HEK293 (cell line): ENCODE measurements at regions not wholly inside any gene's neighbourhood (a gene's known extent, or its start where the extent isn't known, plus 50 kb on each side); places are given as distances from the start of the nearest gene placed in this dataset.

Experiments used
- ATF2 ChIP-seq: fragments of 450-650 bp; formaldehyde crosslinking; IDR thresholded peaks from 2 replicates; pipeline ENCODE4 v1.5.1; 2016; ENCODE audit warnings: missing biosample characterization, missing genetic modification characterization, low read depth
- SP2 ChIP-seq: fragments of 450-650 bp; formaldehyde crosslinking; IDR thresholded peaks from 2 replicates; pipeline ENCODE4 v1.5.1; 2016; ENCODE audit warnings: missing biosample characterization, missing genetic modification characterization

- TF ChIP-seq ATF2 (tag by site-specific recombination) (no peak), SP2 (no peak)
Measured at GRCh38 chr5:3517348-3517747, 78.3 kb upstream of the IRX1 start.
